ENCODE measurements at regions not wholly inside any gene's neighbourhood (a gene's known extent, or its start where the extent isn't known, plus 50 kb on each side); places are given as distances from the start of the nearest gene placed in this dataset.

- H3K4me1 ChIP-seq (ENCODE audit: control insufficient read depth, extremely low read depth, insufficient read depth, low read length): peaks cover 11% of the 10 kb centered on the region
- no peak for TF ChIP-seq CTCF (conservative IDR thresholded peaks at IDR 0.05 in 1 of 2, IDR thresholded peaks at IDR 0.05 in 1 of 2; ENCODE audit: low read depth in 1 of 2, low read length in 2 of 2)
- TF ChIP-seq EZH2 (IDR thresholded peaks at IDR 0.05; ENCODE audit: low read length, missing control alignments): no peak
Measured at GRCh38 chr2:128411431-128411830, 92.8 kb upstream of the HS6ST1 start.

GRCh38 chr2:128412181-128412871 lies 93.7 kb upstream of the HS6ST1 start:
- Histone ChIP-seq H4K20me1 (ENCODE audit: control insufficient read depth, extremely low read depth, insufficient read depth, low read length) (no peaks in the 10 kb centered on the region), H3K27ac (ENCODE audit: insufficient read depth, low read length) (no peak overlapping the region), H3K9me3 (ENCODE audit: control insufficient read depth, insufficient read depth, low read depth, low read length) (no peaks in the 10 kb centered on the region), H3K4me2 (ENCODE audit: extremely low read depth, insufficient read depth, low read length) (no peak overlapping the region), H3K9ac (ENCODE audit: insufficient read depth, low read length) (no peak overlapping the region), H3K36me3 (ENCODE audit: control insufficient read depth, insufficient read depth, low read length) (no peaks in the 10 kb centered on the region), H3K27me3 (ENCODE audit: control insufficient read depth, insufficient read depth, low read length) (no peaks in the 10 kb centered on the region), H3K79me2 (ENCODE audit: control insufficient read depth, insufficient read depth, low read length) (no peaks in the 10 kb centered on the region), H2AFZ (ENCODE audit: low read length) (no peak overlapping the region), H3K4me3 (replicated peaks in 1 of 4; ENCODE audit: control extremely low read depth in 1 of 4, insufficient read depth in 1 of 4, low read depth in 3 of 4, low read length in 4 of 4) (no peak overlapping the region), H3K4me1 (ENCODE audit: control insufficient read depth, extremely low read depth, insufficient read depth, low read length) (peaks cover 11% of the 10 kb centered on the region)
- DNase-seq (ENCODE audit: low read depth in 2 of 2): peak in 1 of 2 donors; percentile 15
- no peak for TF ChIP-seq EZH2 (IDR thresholded peaks at IDR 0.05; ENCODE audit: low read length, missing control alignments)
- TF ChIP-seq CTCF (conservative IDR thresholded peaks at IDR 0.05 in 1 of 2, IDR thresholded peaks at IDR 0.05 in 1 of 2; ENCODE audit: low read depth in 1 of 2, low read length in 2 of 2): no peak

More at GRCh38 chr2:128411431-128411830, 92.8 kb upstream of the HS6ST1 start:
- H2AFZ ChIP-seq (ENCODE audit: low read length): no peak overlapping the region
- no peak overlapping the region for H3K4me2 ChIP-seq (ENCODE audit: extremely low read depth, insufficient read depth, low read length)
- no peak overlapping the region for H3K27ac ChIP-seq (ENCODE audit: insufficient read depth, low read length)
- H3K27me3 ChIP-seq (ENCODE audit: control insufficient read depth, insufficient read depth, low read length): no peaks in the 10 kb centered on the region
- H3K4me3 ChIP-seq (replicated peaks in 1 of 4; ENCODE audit: control extremely low read depth in 1 of 4, insufficient read depth in 1 of 4, low read depth in 3 of 4, low read length in 4 of 4): no peak overlapping the region
- H3K36me3 ChIP-seq (ENCODE audit: control insufficient read depth, insufficient read depth, low read length): no peaks in the 10 kb centered on the region
- H3K9ac ChIP-seq (ENCODE audit: insufficient read depth, low read length): no peak overlapping the region
- no peak for DNase-seq (ENCODE audit: low read depth in 2 of 2)
- no peaks in the 10 kb centered on the region for H3K9me3 ChIP-seq (ENCODE audit: control insufficient read depth, insufficient read depth, low read depth, low read length)
- H4K20me1 ChIP-seq (ENCODE audit: control insufficient read depth, extremely low read depth, insufficient read depth, low read length): no peaks in the 10 kb centered on the region
- H3K79me2 ChIP-seq (ENCODE audit: control insufficient read depth, insufficient read depth, low read length): no peaks in the 10 kb centered on the region

GRCh38 chr2:128413014-128413717 lies 94.5 kb upstream of the HS6ST1 start:
- H3K4me1 ChIP-seq (ENCODE audit: control insufficient read depth, extremely low read depth, insufficient read depth, low read length): peaks cover 11% of the 10 kb centered on the region
- H3K4me2 ChIP-seq (ENCODE audit: extremely low read depth, insufficient read depth, low read length): no peak overlapping the region
- H3K9ac ChIP-seq (ENCODE audit: insufficient read depth, low read length): no peak overlapping the region
- H3K4me3 ChIP-seq (replicated peaks in 1 of 4; ENCODE audit: control extremely low read depth in 1 of 4, insufficient read depth in 1 of 4, low read depth in 3 of 4, low read length in 4 of 4): no peak overlapping the region
- no peaks in the 10 kb centered on the region for H3K9me3 ChIP-seq (ENCODE audit: control insufficient read depth, insufficient read depth, low read depth, low read length)
- no peaks in the 10 kb centered on the region for H3K27me3 ChIP-seq (ENCODE audit: control insufficient read depth, insufficient read depth, low read length)
- no peak for DNase-seq (ENCODE audit: low read depth in 2 of 2)
- H3K27ac ChIP-seq (ENCODE audit: insufficient read depth, low read length): no peak overlapping the region
- H3K36me3 ChIP-seq (ENCODE audit: control insufficient read depth, insufficient read depth, low read length): no peaks in the 10 kb centered on the region
- H2AFZ ChIP-seq (ENCODE audit: low read length): no peak overlapping the region
- H3K79me2 ChIP-seq (ENCODE audit: control insufficient read depth, insufficient read depth, low read length): no peaks in the 10 kb centered on the region
- no peaks in the 10 kb centered on the region for H4K20me1 ChIP-seq (ENCODE audit: control insufficient read depth, extremely low read depth, insufficient read depth, low read length)
- TF ChIP-seq CTCF (conservative IDR thresholded peaks at IDR 0.05 in 1 of 2, IDR thresholded peaks at IDR 0.05 in 1 of 2; ENCODE audit: low read depth in 1 of 2, low read length in 2 of 2) (no peak), EZH2 (IDR thresholded peaks at IDR 0.05; ENCODE audit: low read length, missing control alignments) (no peak)
